Right lobe of liver (tissue), 4 donors: ENCODE measurements at regions not wholly inside any gene's neighbourhood (a gene's known extent, or its start where the extent isn't known, plus 50 kb on each side); places are given as distances from the start of the nearest gene placed in this dataset.

ENCODE experiments used
- POLR2A ChIP-seq: fragments of 450-650 bp; IDR thresholded peaks from one replicate; pipeline ENCODE4 v1.6.1; 2017; ENCODE audit warnings: antibody characterized with exemption, mild to moderate bottlenecking
- TF ChIP-seq, protein P1 (sequence below), 4 donors: fragments of 200-600 bp in 3 of 4; fragments of 450-650 bp in 1 of 4; IDR thresholded peaks; one replicate each; pipeline versions ENCODE4 v1.5.1 to v1.8.0; 2016 to 2022; ENCODE audit warnings: antibody characterized with exemption in 4 of 4, mild to moderate bottlenecking in 2 of 4
- donor health status: DM: no; HTN: no; CAD: no.
- donor health status: DM: no; HTN: no; CAD: no.
- donor health status: DM: no; HTN: yes; CAD: no.

DNA sequence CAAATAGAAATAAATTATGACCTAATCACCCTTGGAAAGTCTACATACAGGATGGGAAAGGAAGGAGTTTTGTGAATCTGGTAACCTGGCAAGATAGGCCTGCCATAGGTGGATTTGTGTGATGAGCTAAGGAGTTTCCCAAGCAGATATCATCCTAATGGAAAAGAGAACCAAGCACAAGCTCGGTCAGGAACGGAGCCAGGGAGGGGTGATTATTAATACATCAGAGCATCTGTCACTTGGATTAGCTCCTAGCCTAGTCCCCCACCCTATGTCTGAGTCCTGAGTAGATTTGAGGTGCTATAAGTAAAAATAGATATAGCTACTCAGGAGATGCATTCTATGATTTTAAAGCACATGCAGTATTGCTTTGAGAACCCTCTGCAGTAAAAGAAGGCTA lies 57.3 kb upstream of the SMARCA2 start:
- TF ChIP-seq POLR2A, result no peak
- TF ChIP-seq, protein P1, sequence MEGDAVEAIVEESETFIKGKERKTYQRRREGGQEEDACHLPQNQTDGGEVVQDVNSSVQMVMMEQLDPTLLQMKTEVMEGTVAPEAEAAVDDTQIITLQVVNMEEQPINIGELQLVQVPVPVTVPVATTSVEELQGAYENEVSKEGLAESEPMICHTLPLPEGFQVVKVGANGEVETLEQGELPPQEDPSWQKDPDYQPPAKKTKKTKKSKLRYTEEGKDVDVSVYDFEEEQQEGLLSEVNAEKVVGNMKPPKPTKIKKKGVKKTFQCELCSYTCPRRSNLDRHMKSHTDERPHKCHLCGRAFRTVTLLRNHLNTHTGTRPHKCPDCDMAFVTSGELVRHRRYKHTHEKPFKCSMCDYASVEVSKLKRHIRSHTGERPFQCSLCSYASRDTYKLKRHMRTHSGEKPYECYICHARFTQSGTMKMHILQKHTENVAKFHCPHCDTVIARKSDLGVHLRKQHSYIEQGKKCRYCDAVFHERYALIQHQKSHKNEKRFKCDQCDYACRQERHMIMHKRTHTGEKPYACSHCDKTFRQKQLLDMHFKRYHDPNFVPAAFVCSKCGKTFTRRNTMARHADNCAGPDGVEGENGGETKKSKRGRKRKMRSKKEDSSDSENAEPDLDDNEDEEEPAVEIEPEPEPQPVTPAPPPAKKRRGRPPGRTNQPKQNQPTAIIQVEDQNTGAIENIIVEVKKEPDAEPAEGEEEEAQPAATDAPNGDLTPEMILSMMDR (IDR thresholded peaks at IDR 0.05), result no peak
